GM12875 (cell line): ENCODE measurements at regions not wholly inside any gene's neighbourhood (a gene's known extent, or its start where the extent isn't known, plus 50 kb on each side); places are given as distances from the start of the nearest gene placed in this dataset.

ENCODE experiments used
- H3K4me3 ChIP-seq: one replicate; pipeline ENCODE4 v1.5.1; 2011; ENCODE audit warnings: low read depth, low read length, control low read depth
- TF ChIP-seq, protein P1 (sequence below): IDR thresholded peaks from 2 replicates; pipeline ENCODE4 v1.5.1; 2011; ENCODE audit warnings: low read depth, mild to moderate bottlenecking, control low read depth, inconsistent platforms, low read length, moderate library complexity, borderline replicate concordance; ENCODE audit not compliant: insufficient read depth

DNA sequence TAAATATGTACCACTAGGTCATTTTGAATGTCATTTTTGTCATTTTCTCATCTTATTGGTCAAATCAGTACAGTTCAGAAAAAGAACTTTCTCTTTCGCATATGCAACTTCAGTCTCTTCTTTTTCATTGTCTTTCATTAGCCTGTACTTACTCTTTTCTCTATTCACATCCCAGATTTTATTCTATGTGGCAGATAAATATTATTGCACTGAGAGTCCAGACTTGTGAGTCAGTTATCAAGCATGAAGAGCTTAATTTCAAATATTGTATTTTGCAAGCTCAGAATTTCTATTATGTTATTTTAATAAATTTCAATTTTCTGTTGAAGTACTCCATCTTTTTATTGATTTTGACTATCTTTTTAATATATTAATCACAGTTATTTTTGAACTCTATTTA is 105.2 kb upstream of the PALMD start:
- TF ChIP-seq, protein P1, sequence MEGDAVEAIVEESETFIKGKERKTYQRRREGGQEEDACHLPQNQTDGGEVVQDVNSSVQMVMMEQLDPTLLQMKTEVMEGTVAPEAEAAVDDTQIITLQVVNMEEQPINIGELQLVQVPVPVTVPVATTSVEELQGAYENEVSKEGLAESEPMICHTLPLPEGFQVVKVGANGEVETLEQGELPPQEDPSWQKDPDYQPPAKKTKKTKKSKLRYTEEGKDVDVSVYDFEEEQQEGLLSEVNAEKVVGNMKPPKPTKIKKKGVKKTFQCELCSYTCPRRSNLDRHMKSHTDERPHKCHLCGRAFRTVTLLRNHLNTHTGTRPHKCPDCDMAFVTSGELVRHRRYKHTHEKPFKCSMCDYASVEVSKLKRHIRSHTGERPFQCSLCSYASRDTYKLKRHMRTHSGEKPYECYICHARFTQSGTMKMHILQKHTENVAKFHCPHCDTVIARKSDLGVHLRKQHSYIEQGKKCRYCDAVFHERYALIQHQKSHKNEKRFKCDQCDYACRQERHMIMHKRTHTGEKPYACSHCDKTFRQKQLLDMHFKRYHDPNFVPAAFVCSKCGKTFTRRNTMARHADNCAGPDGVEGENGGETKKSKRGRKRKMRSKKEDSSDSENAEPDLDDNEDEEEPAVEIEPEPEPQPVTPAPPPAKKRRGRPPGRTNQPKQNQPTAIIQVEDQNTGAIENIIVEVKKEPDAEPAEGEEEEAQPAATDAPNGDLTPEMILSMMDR: no peak
- no peak overlapping the region for H3K4me3 ChIP-seq

GRCh38 chr1:99544328-99544727 is 101.6 kb upstream of the PALMD start:
- TF ChIP-seq, protein P1: no peak

DNA sequence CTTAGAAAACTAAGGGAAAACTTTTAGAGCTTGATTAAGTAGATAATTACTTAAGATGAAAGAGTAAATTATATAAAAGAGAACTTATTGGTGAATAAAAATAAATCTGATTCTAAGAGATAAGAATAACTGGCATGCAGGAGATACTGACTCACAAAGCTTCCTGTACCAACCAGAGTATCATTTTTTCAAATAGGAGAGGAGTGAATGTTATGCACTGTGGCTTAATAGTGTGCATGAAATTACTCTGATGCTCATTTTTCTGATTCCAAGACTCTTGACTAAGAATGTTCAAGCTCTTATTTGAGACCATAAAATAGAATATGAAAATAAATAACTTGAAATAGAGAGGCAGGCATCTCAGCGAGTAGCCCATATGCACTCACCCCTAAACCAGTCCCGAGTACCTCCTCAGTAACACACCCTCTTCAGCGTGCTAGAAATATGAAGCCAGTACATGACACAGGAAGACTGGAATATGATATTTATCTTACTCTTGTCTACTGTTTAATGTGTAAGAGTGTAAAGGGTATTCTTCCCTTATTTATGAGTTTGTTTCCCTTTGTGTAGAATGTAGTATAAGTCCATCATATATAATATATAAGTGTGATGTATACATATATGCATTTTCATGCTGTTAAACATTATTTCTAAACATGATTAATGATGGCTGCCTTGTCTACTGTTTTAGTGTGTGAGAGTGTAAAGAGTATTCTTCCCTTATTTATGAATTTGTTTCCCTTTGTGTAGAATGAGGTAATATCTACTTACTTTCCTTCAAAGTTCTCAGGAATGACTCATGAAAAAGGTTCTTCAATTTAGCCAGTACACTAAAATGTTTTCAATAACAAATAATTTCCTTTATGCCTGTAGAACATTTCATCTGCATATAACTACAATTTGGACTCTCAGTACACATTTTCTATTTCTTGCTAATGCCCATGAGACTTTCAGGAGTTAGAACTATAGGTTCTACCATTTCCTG is 99.2 kb upstream of the PALMD start:
- TF ChIP-seq, protein P1: no peak

More at GRCh38 chr1:99544328-99544727, 101.6 kb upstream of the PALMD start:
- H3K4me3 ChIP-seq: no peak overlapping the region

DNA sequence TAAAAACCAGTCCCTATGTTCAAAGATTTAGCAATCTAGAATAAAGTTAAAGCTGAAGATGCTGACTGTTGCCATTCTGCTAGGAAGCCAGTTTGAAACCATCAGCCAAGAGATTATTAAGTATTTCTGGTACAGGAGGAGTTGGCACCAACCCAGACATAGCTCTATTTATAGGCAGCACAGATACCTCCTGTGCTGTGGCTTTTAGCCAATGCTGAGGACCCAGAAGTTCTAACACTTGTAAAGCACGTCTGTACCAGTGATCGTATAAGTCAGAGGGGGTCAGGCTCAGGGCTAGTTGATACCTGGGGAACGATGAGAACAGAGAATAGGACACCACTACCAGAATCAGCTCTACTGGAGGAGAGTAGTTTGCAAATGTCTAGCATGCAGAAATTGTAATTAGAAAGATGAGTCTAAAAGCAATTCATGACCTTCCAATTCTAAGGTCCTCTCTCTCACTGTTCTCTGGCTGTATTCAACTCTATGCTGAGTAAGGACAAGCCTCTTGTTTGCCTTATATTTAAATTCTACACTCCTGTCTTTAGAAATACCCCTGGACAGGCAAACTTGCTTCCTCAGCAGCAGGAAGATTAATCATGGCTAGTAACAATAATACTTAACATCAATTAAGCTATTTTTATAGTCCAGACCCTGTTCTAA is 96.8 kb upstream of the PALMD start:
- no peak overlapping the region for H3K4me3 ChIP-seq
- TF ChIP-seq, protein P1: no peak

More for the DNA sequence above, 99.2 kb upstream of the PALMD start:
- no peak overlapping the region for H3K4me3 ChIP-seq

DNA sequence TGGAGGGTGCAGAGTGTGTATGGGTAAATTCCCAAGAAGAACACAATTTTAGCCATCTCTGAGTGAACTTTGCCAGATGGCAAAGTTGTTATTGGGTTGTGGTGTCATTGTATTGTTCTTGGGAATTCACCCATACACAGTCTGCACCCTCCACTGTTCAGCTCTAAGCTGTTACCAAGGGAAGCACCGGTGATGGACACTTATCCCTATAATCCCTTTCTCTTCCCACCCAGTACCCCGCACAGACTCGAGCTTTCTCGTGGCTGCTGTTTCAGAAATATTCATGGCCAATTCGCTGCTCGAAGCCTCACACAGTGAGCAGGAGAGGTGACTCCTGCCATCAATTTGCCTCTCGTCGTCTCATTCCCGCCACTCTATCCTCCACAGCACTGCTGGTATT is 95.7 kb upstream of the PALMD start:
- no peak overlapping the region for H3K4me3 ChIP-seq
- TF ChIP-seq, protein P1: no peak

DNA sequence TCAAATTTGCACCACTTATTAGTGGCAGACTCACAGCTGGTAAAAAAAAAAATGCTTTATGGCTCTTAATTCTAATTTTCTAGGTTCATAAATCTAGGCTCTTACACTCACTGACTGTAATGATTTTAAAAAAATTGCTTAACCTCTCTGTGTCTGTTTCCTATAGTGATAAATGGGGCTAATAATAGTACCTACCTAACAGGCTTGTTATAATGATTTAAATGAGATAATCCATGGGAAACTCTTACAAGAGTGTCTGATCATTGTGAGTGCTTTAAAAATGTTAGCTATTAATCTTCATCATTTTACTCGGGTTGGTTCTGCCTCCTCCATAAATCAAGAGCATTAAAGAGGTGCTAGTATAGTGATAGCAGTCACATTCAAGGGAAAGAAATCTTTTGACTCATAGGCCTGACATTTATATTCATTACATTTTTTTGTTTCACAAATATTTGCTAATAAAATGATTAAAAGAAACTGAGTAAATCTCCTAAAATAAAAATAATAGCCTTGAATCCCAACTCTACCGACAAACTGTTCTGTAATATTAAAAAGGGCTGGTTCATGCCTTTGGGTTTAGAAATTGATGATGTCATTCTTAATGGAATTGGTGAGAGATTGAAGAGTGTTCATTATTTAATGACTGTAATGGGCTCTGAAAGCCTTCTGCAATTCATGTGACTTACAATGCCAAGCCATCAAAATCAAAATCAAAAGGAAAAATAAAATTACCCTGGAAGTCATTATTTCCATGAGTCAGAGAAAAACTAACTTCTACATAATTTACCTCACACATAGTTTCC is 93.9 kb upstream of the PALMD start:
- no peak overlapping the region for H3K4me3 ChIP-seq
- TF ChIP-seq, protein P1: no peak
